HepG2 (cell line): ENCODE measurements at regions not wholly inside any gene's neighbourhood (a gene's known extent, or its start where the extent isn't known, plus 50 kb on each side); places are given as distances from the start of the nearest gene placed in this dataset.

Experiments
- ATAC-seq: fragments of 200-7000 bp; cut with Tn5 transposase; 3 replicates; pipeline ENCODE4 v1.9.1; 2020; ENCODE audit warnings: mild to moderate bottlenecking, moderate library complexity
- BruUV-seq: library from RNA; stranded (reverse); fragments of 400-500 nt; replicated peaks from 2 replicates; lab custom pipeline; 2021; lab: Mats Ljungman, UMichigan
- CTCF ChIA-PET: fragments of 300-600 bp; formaldehyde crosslinking; extraction: SDS; loops from one replicate; lab custom pipeline; 2021; ENCODE audit warnings: low total read pairs, inconsistent platforms, low intra/inter-chr PET ratio; lab: Yijun Ruan, JAX
- POLR2A ChIA-PET: fragments of 350-600 bp; sonication (Branson Sonifier 250); formaldehyde crosslinking; loops from one replicate; lab custom pipeline; 2020; ENCODE audit warnings: antibody characterized with exemption, inconsistent platforms; lab: Yijun Ruan, JAX
- DNase-seq: peaks from one replicate; pipeline ENCODE4 v3.0.0-alpha.2; 2015; ENCODE audit warnings: low spot score
- FAIRE-seq: peaks from 3 replicates; lab custom pipeline; 2011; peaks lifted over from hg19 to GRCh38; lab: Jason Lieb, UNC
- H2AFZ ChIP-seq: one replicate; pipeline ENCODE4 v1.6.1; 2011; ENCODE audit warnings: low read length, inconsistent platforms
- H3K27ac ChIP-seq: fragments of 300-600 bp; 3 replicates; pipeline ENCODE4 v1.8.0; 2011; ENCODE audit warnings: mixed run types, mild to moderate bottlenecking, mixed read lengths, low read length, inconsistent platforms; ENCODE audit not compliant: insufficient read depth; ENCODE audit errors: extremely low read length
- H3K27me3 ChIP-seq, 2 experiments: fragments of 200-600 bp in 1 of 2; 2 replicates in 1 of 2; 3 replicates in 1 of 2; pipeline versions ENCODE4 v1.6.0 to v1.8.0; 2011; ENCODE audit warnings: low read length in 2 of 2, mild to moderate bottlenecking in 2 of 2, moderate library complexity in 2 of 2, inconsistent platforms in 1 of 2; ENCODE audit not compliant: insufficient read depth in 2 of 2, control insufficient read depth in 1 of 2
- H3K36me3 ChIP-seq, 2 experiments: fragments of 200-600 bp in 1 of 2; replicated peaks in 1 of 2; 2 replicates in 1 of 2; 3 replicates in 1 of 2; pipeline versions ENCODE4 v1.5.1 to v1.8.0; 2011; ENCODE audit warnings: low read length in 2 of 2, inconsistent platforms in 1 of 2; ENCODE audit not compliant: insufficient read depth in 2 of 2, control insufficient read depth in 1 of 2
- H3K4me1 ChIP-seq: 2 replicates; pipeline ENCODE4 v1.5.1; 2012; ENCODE audit warnings: low read length, inconsistent platforms; ENCODE audit not compliant: insufficient read depth
- H3K4me2 ChIP-seq: 2 replicates; pipeline ENCODE4 v1.6.0; 2011; ENCODE audit warnings: low read depth, low read length, inconsistent platforms
- H3K4me3 ChIP-seq, 3 experiments: fragments of 200-600 bp in 1 of 3; sonication (generic), shearing (Covaris generic) in 1 of 3; replicated peaks in 1 of 3; 2 replicates each; pipeline ENCODE4 v1.5.1; 2011 to 2016; ENCODE audit warnings: low read length in 3 of 3, inconsistent platforms in 2 of 3, low read depth in 2 of 3, mild to moderate bottlenecking in 2 of 3, control low read depth in 1 of 3, mixed read lengths in 1 of 3; ENCODE audit not compliant: insufficient read depth in 1 of 3
- H3K79me2 ChIP-seq: one replicate; pipeline ENCODE4 v1.6.1; 2011; ENCODE audit warnings: low read length, inconsistent platforms; ENCODE audit not compliant: insufficient read depth
- H3K9ac ChIP-seq: 2 replicates; pipeline ENCODE4 v1.6.0; 2011; ENCODE audit warnings: mild to moderate bottlenecking, low read depth, low read length, inconsistent platforms; ENCODE audit not compliant: insufficient read depth
- H3K9me3 ChIP-seq: 2 replicates; pipeline ENCODE4 v1.5.1; 2012; ENCODE audit warnings: mild to moderate bottlenecking, low read length
- H4K20me1 ChIP-seq: 2 replicates; pipeline ENCODE4 v1.6.0; 2011; ENCODE audit warnings: inconsistent platforms, mild to moderate bottlenecking, low read length, moderate library complexity; ENCODE audit not compliant: insufficient read depth
- EP300 ChIP-seq, 3 experiments: sonication (generic) in 1 of 3; formaldehyde crosslinking in 1 of 3; IDR thresholded peaks; 2 replicates each; pipeline versions ENCODE4 v1.5.1 to v1.6.1; 2011 to 2020; ENCODE audit warnings: low read depth in 2 of 3, low read length in 2 of 3, borderline replicate concordance in 1 of 3, improper control_type of control experiment in 1 of 3, mild to moderate bottlenecking in 1 of 3, missing genetic modification reagents in 1 of 3, moderate library complexity in 1 of 3
- NFIC ChIP-seq: IDR thresholded peaks from 2 replicates; pipeline ENCODE4 v1.6.1; 2012; ENCODE audit warnings: mild to moderate bottlenecking, low read length, inconsistent platforms
- SNAPC2 ChIP-seq: sonication (generic); formaldehyde crosslinking; IDR thresholded peaks from 2 replicates; pipeline ENCODE4 v1.8.1; 2022; ENCODE audit warnings: mild to moderate bottlenecking, missing genetic modification reagents
- WGBS: methylation state at CpG from one replicate; pipeline ENCODE4 v1.1.6; 2017; ENCODE audit warnings: low lambda C conversion rate; 5-methylcytosine and 5-hydroxymethylcytosine counted together
- in situ Hi-C: cut with HindIII; loops from 2 replicates; pipeline ENCODE4 v1.10.0; 2017; ENCODE audit warnings: low pct_unique_long_range_greater_than_20kb; ENCODE audit not compliant: extremely low pct_ligation_motif_present
- intact Hi-C: fragments of 100-400 bp; cut with micrococcal nuclease; formaldehyde crosslinking; loops from one replicate; pipeline ENCODE4 v1.10.0; 2022; ENCODE audit not compliant: unreplicated experiment
- TF ChIP-seq, protein P1 (sequence below): sonication (generic); formaldehyde crosslinking; IDR thresholded peaks from 2 replicates; pipeline ENCODE4 v1.4.0; 2020; ENCODE audit warnings: missing genetic modification reagents, borderline replicate concordance

DNA sequence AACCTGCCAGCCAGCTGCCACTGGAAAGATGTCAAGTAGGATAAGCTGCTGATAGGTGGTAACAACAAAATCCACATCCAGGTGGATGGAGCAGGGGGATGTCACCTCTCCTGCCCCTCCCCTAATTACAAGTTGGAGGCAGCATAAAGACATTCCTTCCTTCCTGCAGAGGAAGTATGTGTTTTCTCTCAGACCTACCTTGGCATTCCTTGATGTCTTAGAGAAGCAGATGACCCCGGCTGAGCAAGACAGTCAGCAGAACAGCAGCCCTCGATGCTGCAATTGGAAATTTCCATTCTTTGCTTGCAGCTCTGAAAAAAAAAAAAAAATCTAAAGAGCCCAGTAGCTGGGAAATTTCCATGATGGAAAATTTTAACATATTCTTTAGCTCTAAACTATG lies 137.5 kb upstream of the MKLN1 start:
- peak overlapping the region in 1 of 3 experiments; percentile 20; a peak in 1 of 6 replicates for H3K4me3 ChIP-seq
- FAIRE-seq (no peak), DNase-seq (no peak), ATAC-seq (no peak)
- in situ Hi-C loops, result no loop called here
- H3K27ac ChIP-seq, result no peak overlapping the region
- no peaks in the 10 kb centered on the region for H3K79me2 ChIP-seq
- intact Hi-C loops, result no loop called here
- no peaks in the 10 kb centered on the region for H4K20me1 ChIP-seq
- 23% methylated on average over 2 of the region's 2 CpGs for WGBS
- no peak overlapping the region for H2AFZ ChIP-seq
- peaks cover 48% of the 10 kb centered on the region for H3K4me1 ChIP-seq
- 0 out of 2 replicates have a peak, but pooled peaks have one; percentile 36 for TF ChIP-seq NFIC
- no peak for TF ChIP-seq SNAPC2 (CRISPR knock-in tag)
- TF ChIP-seq, protein P1, sequence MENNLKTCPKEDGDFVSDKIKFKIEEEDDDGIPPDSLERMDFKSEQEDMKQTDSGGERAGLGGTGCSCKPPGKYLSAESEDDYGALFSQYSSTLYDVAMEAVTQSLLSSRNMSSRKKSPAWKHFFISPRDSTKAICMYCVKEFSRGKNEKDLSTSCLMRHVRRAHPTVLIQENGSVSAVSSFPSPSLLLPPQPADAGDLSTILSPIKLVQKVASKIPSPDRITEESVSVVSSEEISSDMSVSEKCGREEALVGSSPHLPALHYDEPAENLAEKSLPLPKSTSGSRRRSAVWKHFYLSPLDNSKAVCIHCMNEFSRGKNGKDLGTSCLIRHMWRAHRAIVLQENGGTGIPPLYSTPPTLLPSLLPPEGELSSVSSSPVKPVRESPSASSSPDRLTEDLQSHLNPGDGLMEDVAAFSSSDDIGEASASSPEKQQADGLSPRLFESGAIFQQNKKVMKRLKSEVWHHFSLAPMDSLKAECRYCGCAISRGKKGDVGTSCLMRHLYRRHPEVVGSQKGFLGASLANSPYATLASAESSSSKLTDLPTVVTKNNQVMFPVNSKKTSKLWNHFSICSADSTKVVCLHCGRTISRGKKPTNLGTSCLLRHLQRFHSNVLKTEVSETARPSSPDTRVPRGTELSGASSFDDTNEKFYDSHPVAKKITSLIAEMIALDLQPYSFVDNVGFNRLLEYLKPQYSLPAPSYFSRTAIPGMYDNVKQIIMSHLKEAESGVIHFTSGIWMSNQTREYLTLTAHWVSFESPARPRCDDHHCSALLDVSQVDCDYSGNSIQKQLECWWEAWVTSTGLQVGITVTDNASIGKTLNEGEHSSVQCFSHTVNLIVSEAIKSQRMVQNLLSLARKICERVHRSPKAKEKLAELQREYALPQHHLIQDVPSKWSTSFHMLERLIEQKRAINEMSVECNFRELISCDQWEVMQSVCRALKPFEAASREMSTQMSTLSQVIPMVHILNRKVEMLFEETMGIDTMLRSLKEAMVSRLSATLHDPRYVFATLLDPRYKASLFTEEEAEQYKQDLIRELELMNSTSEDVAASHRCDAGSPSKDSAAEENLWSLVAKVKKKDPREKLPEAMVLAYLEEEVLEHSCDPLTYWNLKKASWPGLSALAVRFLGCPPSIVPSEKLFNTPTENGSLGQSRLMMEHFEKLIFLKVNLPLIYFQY (CRISPR knock-in tag), result no peak
- TF ChIP-seq EP300 (IDR thresholded peaks at IDR 0.05; ENCODE audit: low read depth in 2 of 2, low read length in 2 of 2), result peak in 1 of 2 experiments; percentile 81; a peak in 1 of 4 replicates
- no peak for TF ChIP-seq EP300 (CRISPR knock-in tag; IDR thresholded peaks at IDR 0.05; ENCODE audit: borderline replicate concordance)
- ChIA-PET CTCF (no interaction called here), POLR2A (no interaction called here)
- BruUV-seq, result no TSS peak
- no peaks in the 10 kb centered on the region for H3K9me3 ChIP-seq
- peak overlapping the region; percentile 41; the same call in 1 of the 2 replicates for H3K4me2 ChIP-seq
- no peaks in the 10 kb centered on the region for H3K27me3 ChIP-seq
- no peaks in the 10 kb centered on the region for H3K36me3 ChIP-seq
- no peak overlapping the region for H3K9ac ChIP-seq
